IMR-90 (cell line): ENCODE measurements at regions not wholly inside any gene's neighbourhood (a gene's known extent, or its start where the extent isn't known, plus 50 kb on each side); places are given as distances from the start of the nearest gene placed in this dataset.

Experiments used
- ATAC-seq: fragments of 200-7000 bp; cut with Tn5 transposase; 2 replicates; pipeline ENCODE4 v1.9.1; 2020; ENCODE audit warnings: low read depth, mild to moderate bottlenecking, moderate library complexity
- BruUV-seq: library from RNA; stranded (reverse); fragments of 400-500 nt; replicated peaks from 2 replicates; lab custom pipeline; 2021; lab: Mats Ljungman, UMichigan
- CTCF ChIA-PET: fragments of 300-600 bp; formaldehyde crosslinking; extraction: SDS; loops from one replicate; lab custom pipeline; 2021; ENCODE audit warnings: antibody characterized with exemption; lab: Yijun Ruan, JAX
- POLR2A ChIA-PET: fragments of 300-600 bp; sonication (Branson Sonifier 250); formaldehyde crosslinking; loops from one replicate; lab custom pipeline; 2022; ENCODE audit warnings: antibody characterized with exemption; ENCODE audit not compliant: unreplicated experiment; lab: Charles Lee
- DNase-seq: peaks from one replicate; pipeline ENCODE4 v3.0.0; 2013
- H2AFZ ChIP-seq: replicated peaks from 2 replicates; pipeline ENCODE3; 2013; ENCODE audit warnings: low read length, mild to moderate bottlenecking; ENCODE audit not compliant: poor library complexity
- H2AK5ac ChIP-seq: 2 replicates; pipeline ENCODE4 v1.6.1; 2013; ENCODE audit warnings: low read depth, low read length, inconsistent platforms
- H2AK9ac ChIP-seq: replicated peaks from 2 replicates; pipeline ENCODE3; 2013; ENCODE audit warnings: mild to moderate bottlenecking, low read depth, low read length, moderate library complexity; ENCODE audit not compliant: poor library complexity
- H2BK120ac ChIP-seq: 2 replicates; pipeline ENCODE4 v1.6.1; 2013; ENCODE audit warnings: low read depth, low read length, inconsistent platforms
- H2BK15ac ChIP-seq: 3 replicates; pipeline ENCODE4 v1.6.1; 2013; ENCODE audit warnings: low read depth, low read length, inconsistent platforms
- H2BK20ac ChIP-seq: 2 replicates; pipeline ENCODE4 v1.6.1; 2013; ENCODE audit warnings: low read depth, mild to moderate bottlenecking, inconsistent platforms, low read length, moderate library complexity
- H2BK5ac ChIP-seq: 2 replicates; pipeline ENCODE4 v1.6.1; 2013; ENCODE audit warnings: mild to moderate bottlenecking, low read depth, low read length, inconsistent platforms; ENCODE audit not compliant: poor library complexity, severe bottlenecking
- H3K14ac ChIP-seq: replicated peaks from 2 replicates; pipeline ENCODE4 v1.6.1; 2013; ENCODE audit warnings: low read depth, low read length, inconsistent platforms
- H3K18ac ChIP-seq: 2 replicates; pipeline ENCODE4 v1.6.1; 2013; ENCODE audit warnings: low read depth, low read length, control low read depth
- H3K23ac ChIP-seq: 2 replicates; pipeline ENCODE4 v1.6.1; 2013; ENCODE audit warnings: low read depth, low read length, inconsistent platforms
- H3K27ac ChIP-seq: 2 replicates; pipeline ENCODE4 v1.5.1; 2013; ENCODE audit warnings: mild to moderate bottlenecking, control low read depth, low read length; ENCODE audit not compliant: insufficient read depth
- H3K27me3 ChIP-seq: 2 replicates; pipeline ENCODE4 v1.6.1; 2013; ENCODE audit warnings: low read length; ENCODE audit not compliant: control insufficient read depth, insufficient read depth
- H3K36me3 ChIP-seq: 2 replicates; pipeline ENCODE4 v1.6.1; 2013; ENCODE audit warnings: low read length, mixed read lengths; ENCODE audit not compliant: control insufficient read depth, insufficient read depth
- H3K4ac ChIP-seq: 2 replicates; pipeline ENCODE4 v1.6.1; 2013; ENCODE audit warnings: low read depth, low read length, inconsistent platforms
- H3K4me1 ChIP-seq: 2 replicates; pipeline ENCODE4 v1.6.1; 2013; ENCODE audit warnings: low read length, mixed read lengths; ENCODE audit not compliant: control insufficient read depth, insufficient read depth
- H3K4me2 ChIP-seq: 2 replicates; pipeline ENCODE4 v1.6.1; 2013; ENCODE audit warnings: low read depth, mild to moderate bottlenecking, control low read depth, low read length, moderate library complexity
- H3K4me3 ChIP-seq: 2 replicates; pipeline ENCODE4 v1.5.1; 2013; ENCODE audit warnings: low read depth, mild to moderate bottlenecking, control low read depth, low read length, moderate library complexity; ENCODE audit not compliant: insufficient read depth
- H3K56ac ChIP-seq: 2 replicates; pipeline ENCODE4 v1.6.1; 2013; ENCODE audit warnings: low read length, inconsistent platforms; ENCODE audit not compliant: insufficient read depth; ENCODE audit errors: extremely low read depth
- H3K79me1 ChIP-seq, 2 experiments: 2 replicates each; pipeline ENCODE4 v1.6.1; 2013; ENCODE audit warnings: low read length in 2 of 2, inconsistent platforms in 1 of 2, low read depth in 1 of 2
- H3K9ac ChIP-seq: 2 replicates; pipeline ENCODE4 v1.6.1; 2013; ENCODE audit warnings: low read depth, low read length, control low read depth
- H3K9me1 ChIP-seq: 2 replicates; pipeline ENCODE4 v1.6.1; 2013; ENCODE audit warnings: low read length, inconsistent platforms; ENCODE audit not compliant: insufficient read depth
- H3K9me3 ChIP-seq: 2 replicates; pipeline ENCODE4 v1.6.1; 2013; ENCODE audit warnings: low read length; ENCODE audit not compliant: control insufficient read depth, insufficient read depth
- H4K20me1 ChIP-seq: 2 replicates; pipeline ENCODE4 v1.6.1; 2013; ENCODE audit warnings: low read length, inconsistent platforms; ENCODE audit not compliant: insufficient read depth
- H4K5ac ChIP-seq: 2 replicates; pipeline ENCODE4 v1.6.1; 2013; ENCODE audit warnings: mild to moderate bottlenecking, low read depth, low read length, control low read depth
- H4K8ac ChIP-seq, 2 experiments: 2 replicates each; pipeline ENCODE4 v1.6.1; 2013; ENCODE audit warnings: low read depth in 2 of 2, low read length in 2 of 2, control low read depth in 1 of 2, inconsistent platforms in 1 of 2
- H4K91ac ChIP-seq: 2 replicates; pipeline ENCODE4 v1.6.1; 2013; ENCODE audit warnings: low read depth, low read length, inconsistent platforms; ENCODE audit not compliant: insufficient read depth
- CEBPB ChIP-seq: IDR thresholded peaks from 2 replicates; pipeline ENCODE4 v1.6.1; 2012; ENCODE audit warnings: low read depth, low read length, improper control_type of control experiment
- CTCF ChIP-seq: conservative IDR thresholded peaks from 2 replicates; pipeline ENCODE4 v1.5.1; 2012; ENCODE audit warnings: mild to moderate bottlenecking, low read depth, low read length, improper control_type of control experiment
- RFX5 ChIP-seq: IDR thresholded peaks from 2 replicates; pipeline ENCODE4 v1.8.0; 2012; ENCODE audit warnings: low read depth, mild to moderate bottlenecking, low read length, moderate library complexity
- SMC3 ChIP-seq: fragments of 150-350 bp; IDR thresholded peaks from 2 replicates; pipeline ENCODE4 v1.6.1; 2016; ENCODE audit warnings: low read depth, mild to moderate bottlenecking, antibody characterized with exemption, low read length, moderate library complexity
- WGBS, 2 experiments: methylation state at CpG; one replicate each; pipeline versions ENCODE4 v1.1.5 to v1.1.7; 2013; ENCODE audit warnings: missing lambda C conversion rate in 2 of 2; ENCODE audit not compliant: insufficient read length in 1 of 2; ENCODE audit errors: extremely low coverage in 2 of 2; 5-methylcytosine and 5-hydroxymethylcytosine counted together
- dilution Hi-C: fragments of 300-500 bp; cut with HindIII; formaldehyde crosslinking; loops from one replicate; pipeline ENCODE4 v1.14.3; 2018; ENCODE audit warnings: low sequenced_read_pairs; ENCODE audit not compliant: unreplicated experiment
- in situ Hi-C: fragments of 300-500 bp; cut with MboI; formaldehyde crosslinking; loops from 3 replicates; pipeline ENCODE4 v1.14.3; 2019; ENCODE audit warnings: low sequenced_read_pairs, inconsistent platforms, mixed read lengths
- intact Hi-C: fragments of 100-400 bp; cut with micrococcal nuclease; formaldehyde crosslinking; loops from 2 replicates; pipeline ENCODE4 v1.10.0; 2022

- no peak overlapping the region for H3K4me2 ChIP-seq
- no peak overlapping the region for H2AFZ ChIP-seq
- H3K4me3 ChIP-seq: no peak overlapping the region
- no peak overlapping the region for H2AK5ac ChIP-seq
- in situ Hi-C loops (no loop called here), intact Hi-C loops (no loop called here), dilution Hi-C loops (no loop called here)
- no peak overlapping the region for H3K14ac ChIP-seq
- H2BK20ac ChIP-seq: no peak overlapping the region
- no peak for DNase-seq
- no peak overlapping the region for H3K18ac ChIP-seq
- H3K9me3 ChIP-seq: no peaks in the 10 kb centered on the region; the same call in 1 of the 2 replicates
- H3K9me1 ChIP-seq: no peaks in the 10 kb centered on the region
- ChIA-PET POLR2A (no interaction called here), CTCF (no interaction called here)
- no peak overlapping the region for H2BK120ac ChIP-seq
- H3K27ac ChIP-seq: no peak overlapping the region
- no peak overlapping the region for H2BK15ac ChIP-seq
- no peaks in the 10 kb centered on the region for H3K79me1 ChIP-seq
- no peaks in the 10 kb centered on the region for H4K20me1 ChIP-seq
- H3K27me3 ChIP-seq: no peaks in the 10 kb centered on the region
- no TSS peak for BruUV-seq
- WGBS, 2 experiments: no CpG with 5 or more reads among the region's 2 CpGs
- H2AK9ac ChIP-seq: no peak overlapping the region
- H4K8ac ChIP-seq: no peak overlapping the region
- no peak overlapping the region for H3K4ac ChIP-seq
- no peak overlapping the region for H2BK5ac ChIP-seq
- no peak overlapping the region for H4K91ac ChIP-seq
- H3K56ac ChIP-seq: no peak overlapping the region
- H3K23ac ChIP-seq: no peak overlapping the region
- no peaks in the 10 kb centered on the region for H3K36me3 ChIP-seq
- no peaks in the 10 kb centered on the region for H3K4me1 ChIP-seq
- H3K9ac ChIP-seq: no peak overlapping the region
- H4K5ac ChIP-seq: no peak overlapping the region
- no peak for TF ChIP-seq RFX5
- peak; percentile 77 for TF ChIP-seq CEBPB
- no peak for TF ChIP-seq SMC3
- no peak for TF ChIP-seq CTCF
- no peak for ATAC-seq
Observed at GRCh38 chrX:7399373-7399772, 251.4 kb upstream of the PUDP start.
